GOT3 (cell line): ENCODE measurements at regions not wholly inside any gene's neighbourhood (a gene's known extent, or its start where the extent isn't known, plus 50 kb on each side); places are given as distances from the start of the nearest gene placed in this dataset.

Experiments used
- DNase-seq: peaks from one replicate; lab custom pipeline; 2025; ENCODE audit warnings: mixed read lengths; lab: John Stamatoyannopoulos, UW

- peak; percentile 28 for DNase-seq
These were observed 292.7 kb upstream of the TARS1 start for GRCh38 chr5:33148076-33148513.

GRCh38 chr5:33153372-33153771 is 287.4 kb upstream of the TARS1 start:
- DNase-seq: no peak

DNA sequence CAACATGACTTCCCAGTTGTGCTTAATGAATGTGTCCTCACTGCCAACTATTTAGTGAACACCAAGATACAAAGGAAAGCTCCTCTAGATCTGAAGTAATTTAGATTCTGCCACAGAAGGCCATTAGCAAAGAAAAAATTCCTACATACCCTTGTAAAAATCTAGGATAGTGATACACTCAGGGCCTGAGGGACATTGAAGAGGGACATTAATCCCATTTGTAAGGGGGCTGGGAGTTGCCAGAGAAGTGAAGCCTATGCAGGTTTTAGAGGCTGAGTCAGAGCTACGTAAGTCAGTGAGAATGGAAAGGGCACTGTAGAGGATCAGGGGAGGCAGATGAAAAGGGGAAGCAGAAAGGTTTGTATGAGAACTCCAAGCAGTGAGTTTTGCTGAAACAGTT is 286.9 kb upstream of the TARS1 start:
- DNase-seq: no peak

- DNase-seq: no peak
These were observed 279.9 kb upstream of the TARS1 start for GRCh38 chr5:33160871-33161270.

GRCh38 chr5:33161421-33161820 is 279.3 kb upstream of the TARS1 start:
- no peak for DNase-seq

GRCh38 chr5:33162057-33162456 is 278.7 kb upstream of the TARS1 start:
- no peak for DNase-seq

- DNase-seq: no peak
These were observed 274.2 kb upstream of the TARS1 start for GRCh38 chr5:33166522-33166921.

- DNase-seq: no peak
These were observed 273.8 kb upstream of the TARS1 start for GRCh38 chr5:33166948-33167347.

GRCh38 chr5:33167541-33167940 is 273.2 kb upstream of the TARS1 start:
- no peak for DNase-seq

DNA sequence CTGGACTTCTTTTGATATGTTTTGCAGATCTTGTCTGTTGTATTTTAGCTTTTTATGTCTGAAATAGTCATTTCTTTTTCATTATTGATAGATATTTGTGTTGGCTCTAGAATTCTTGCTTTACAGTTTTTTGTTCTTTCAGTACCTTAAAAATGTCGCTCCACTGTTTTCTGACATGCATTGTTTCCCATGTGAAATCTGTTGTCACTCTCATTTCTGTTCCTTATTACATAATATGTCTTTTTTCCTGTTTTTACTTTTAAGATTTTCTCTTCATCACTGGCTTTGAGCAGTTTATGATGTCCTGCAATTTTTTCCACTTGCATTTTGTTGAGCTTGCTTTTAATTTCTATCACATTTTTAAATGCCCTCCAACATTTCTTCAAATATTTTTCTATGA is 270.4 kb upstream of the TARS1 start:
- DNase-seq: no peak

DNA sequence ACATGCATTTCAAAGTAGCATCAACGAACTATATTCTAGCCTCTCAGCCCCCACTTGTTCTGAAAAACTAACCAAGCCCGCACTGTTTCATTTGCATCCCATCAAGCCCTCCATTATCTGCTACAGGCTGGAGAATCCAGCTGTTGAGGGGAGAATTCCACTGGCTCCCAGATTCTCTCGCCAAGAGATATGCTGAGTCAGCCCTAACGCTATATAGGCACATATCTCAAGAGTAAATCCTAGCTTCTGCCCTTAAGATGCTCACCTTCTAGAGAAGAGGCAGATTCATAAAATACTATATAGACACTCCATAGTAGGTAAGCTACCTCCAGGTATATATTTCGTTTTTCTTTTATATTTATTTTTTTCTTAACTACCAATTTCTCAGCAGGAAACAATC is 266.4 kb upstream of the TARS1 start:
- no peak for DNase-seq

GRCh38 chr5:33179301-33179700 is 261.5 kb upstream of the TARS1 start:
- no peak for DNase-seq

- no peak for DNase-seq
These were observed 259.9 kb upstream of the TARS1 start for GRCh38 chr5:33180900-33181299.

- no peak for DNase-seq
These were observed 257.8 kb upstream of the TARS1 start for GRCh38 chr5:33182986-33183385.

DNA sequence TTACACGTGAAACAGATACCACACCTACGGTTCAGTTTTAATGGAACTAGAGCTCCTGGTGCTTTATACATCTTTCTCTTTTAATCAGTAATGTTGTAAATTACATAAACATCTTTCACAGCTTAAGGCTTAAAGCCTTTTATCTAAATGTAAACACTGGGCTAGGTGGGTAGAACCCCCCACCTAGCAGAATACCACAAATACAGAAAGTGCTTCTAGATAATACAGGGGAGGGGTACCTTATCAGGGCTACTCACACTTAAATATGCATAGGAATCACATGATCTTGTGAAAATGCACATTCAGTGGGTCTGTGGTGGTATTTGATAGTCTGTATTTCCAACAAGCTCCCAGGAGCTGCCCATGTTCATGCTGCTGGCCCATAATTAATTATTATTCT is 256.4 kb upstream of the TARS1 start:
- no peak for DNase-seq

GRCh38 chr5:33188089-33188488 is 252.7 kb upstream of the TARS1 start:
- no peak for DNase-seq

GRCh38 chr5:33194914-33195313 is 245.9 kb upstream of the TARS1 start:
- no peak for DNase-seq

DNA sequence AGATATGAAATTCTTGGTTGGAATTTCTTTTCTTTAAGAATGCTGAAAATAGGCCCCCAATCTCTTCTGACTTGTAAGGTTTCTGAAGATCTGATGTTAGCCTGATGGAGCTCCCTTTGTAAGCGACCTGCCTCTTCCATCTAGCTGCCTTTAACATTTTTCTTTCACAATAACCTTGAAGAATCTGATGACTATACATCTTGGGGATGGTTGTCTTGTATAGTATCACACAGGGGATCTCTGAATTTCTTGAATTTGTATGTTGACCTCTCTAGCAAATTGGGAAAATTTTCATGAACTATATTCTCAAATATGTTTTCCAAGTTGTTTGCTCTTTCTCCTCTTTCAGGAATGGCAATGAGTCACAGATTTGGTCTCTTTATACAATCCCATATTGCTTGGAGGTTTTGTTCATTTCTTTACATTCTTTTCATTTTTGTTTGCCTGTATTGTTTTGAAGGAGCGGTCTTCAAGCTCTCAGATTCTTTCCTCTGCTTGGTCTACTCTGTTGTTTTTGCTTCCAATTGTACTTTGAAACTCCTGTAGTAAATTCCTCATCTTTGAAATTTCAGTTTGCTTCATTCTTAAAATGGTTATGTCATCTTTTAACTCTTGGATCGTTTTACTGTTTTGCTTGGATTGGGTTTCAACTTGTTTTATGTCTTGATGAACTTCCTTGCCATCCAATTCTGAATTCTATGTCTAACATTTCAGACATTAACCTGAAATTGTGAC is 245.2 kb upstream of the TARS1 start:
- DNase-seq: no peak

DNA sequence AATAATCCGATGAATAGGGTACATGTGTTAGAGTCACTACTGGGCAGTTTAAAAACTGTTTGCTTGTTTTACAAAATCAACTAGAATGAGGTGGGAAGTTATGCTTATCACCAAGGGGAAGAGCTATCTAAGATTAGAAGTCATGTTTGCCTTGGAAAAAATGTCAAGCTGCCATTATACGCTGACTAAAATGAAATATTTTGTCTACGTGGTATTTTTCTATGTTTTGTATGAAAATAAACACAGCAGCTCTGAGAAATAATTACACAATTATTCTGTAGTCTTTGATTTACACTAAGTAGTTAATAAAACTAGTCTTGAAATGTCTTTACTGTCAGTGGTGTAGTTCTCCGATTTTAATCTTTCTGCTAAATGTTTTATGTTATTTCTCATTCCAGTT is 241.9 kb upstream of the TARS1 start:
- no peak for DNase-seq

DNA sequence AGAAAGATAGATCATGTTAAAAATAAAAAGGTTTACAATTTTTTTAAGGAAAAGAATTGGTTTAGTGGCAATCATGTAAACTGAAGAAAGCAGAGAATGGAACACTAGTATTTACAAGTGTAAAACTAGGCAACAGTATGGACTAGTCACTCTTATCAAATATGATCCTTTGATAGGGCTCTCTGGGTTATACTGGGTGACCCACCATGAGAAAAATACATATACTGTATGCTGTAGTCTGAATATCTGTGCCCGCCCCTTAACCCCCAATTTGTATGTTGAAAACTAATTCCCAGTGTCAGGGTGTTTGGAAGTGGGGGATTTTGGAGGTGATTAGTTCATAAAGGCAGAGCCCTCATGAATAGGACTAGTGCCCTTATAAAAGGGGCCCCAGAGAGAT is 236.8 kb upstream of the TARS1 start:
- DNase-seq: no peak

DNA sequence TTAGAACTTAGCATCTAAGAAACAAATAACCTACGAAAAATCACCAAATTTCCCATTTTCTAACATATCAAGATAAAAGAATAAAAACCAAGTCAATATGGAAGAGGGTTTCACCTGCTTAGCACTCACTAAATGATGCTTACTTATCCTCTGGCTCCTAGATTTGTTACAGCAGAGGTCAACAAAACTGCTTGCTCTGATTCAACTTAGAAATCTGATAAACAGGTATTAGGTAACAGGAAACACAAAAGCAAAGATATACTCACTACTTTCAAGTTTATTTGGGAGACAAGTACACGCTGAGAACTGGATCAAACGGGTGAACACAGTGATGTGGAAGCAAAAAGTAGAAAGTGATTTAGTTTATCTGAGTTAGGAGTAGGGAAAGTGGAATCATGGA is 235.7 kb upstream of the TARS1 start:
- no peak for DNase-seq

- no peak for DNase-seq
These were observed 234.9 kb upstream of the TARS1 start for GRCh38 chr5:33205727-33206410.

GRCh38 chr5:33206962-33207506 is 233.7 kb upstream of the TARS1 start:
- DNase-seq: no peak

- no peak for DNase-seq
These were observed 231.5 kb upstream of the TARS1 start for GRCh38 chr5:33209252-33209651.
